NT2/D1 (cell line): ENCODE measurements at regions not wholly inside any gene's neighbourhood (a gene's known extent, or its start where the extent isn't known, plus 50 kb on each side); places are given as distances from the start of the nearest gene placed in this dataset.

Experiments used
- SUZ12 ChIP-seq: IDR thresholded peaks from 2 replicates; pipeline ENCODE4 v1.6.1; 2011; ENCODE audit not compliant: insufficient read length, insufficient read depth; ENCODE audit errors: extremely low read depth
- YY1 ChIP-seq: IDR thresholded peaks from 2 replicates; pipeline ENCODE4 v1.6.1; 2011; ENCODE audit not compliant: insufficient read length, insufficient read depth
- ZNF274 ChIP-seq: IDR thresholded peaks from 2 replicates; pipeline ENCODE4 v1.6.1; 2011; ENCODE audit warnings: mild to moderate bottlenecking, low read depth, low read length

- TF ChIP-seq YY1 (no peak), ZNF274 (no peak), SUZ12 (no peak)
These were observed 282.7 kb downstream of the MBD2 start for GRCh38 chr18:53941601-53942338.
